Endothelial cell of umbilical vein (primary cell): ENCODE measurements at regions not wholly inside any gene's neighbourhood (a gene's known extent, or its start where the extent isn't known, plus 50 kb on each side); places are given as distances from the start of the nearest gene placed in this dataset.

ENCODE experiments used
- BruUV-seq: library from RNA; stranded (reverse); fragments of 400-500 nt; replicated peaks from 2 replicates; lab custom pipeline; 2021; lab: Mats Ljungman, UMichigan
- CTCF ChIA-PET: fragments of 300-600, 350-600 bp; sonication (Branson Sonifier 250); formaldehyde crosslinking; loops from one replicate; lab custom pipeline; 2021; ENCODE audit warnings: antibody characterized with exemption, inconsistent platforms; lab: Charles Lee
- POLR2A ChIA-PET: fragments of 300-600, 350-600 bp; sonication (Branson Sonifier 250); formaldehyde crosslinking; loops from one replicate; lab custom pipeline; 2021; ENCODE audit warnings: antibody characterized with exemption, inconsistent platforms; lab: Charles Lee
- DNase-seq: peaks from one replicate; pipeline ENCODE4 v3.0.0-alpha.2; 2011; ENCODE audit warnings: low read depth, low spot score
- FAIRE-seq: peaks from 2 replicates; lab custom pipeline; 2011; peaks lifted over from hg19 to GRCh38; lab: Jason Lieb, UNC
- H2AFZ ChIP-seq: 2 replicates; pipeline ENCODE4 v1.6.0; 2012; ENCODE audit warnings: low read depth, low read length, control low read depth, inconsistent platforms
- H3K27ac ChIP-seq: 2 replicates; pipeline ENCODE4 v1.5.1; 2011; ENCODE audit warnings: low read depth, mild to moderate bottlenecking, control low read depth, low read length, moderate library complexity; ENCODE audit not compliant: insufficient read depth
- H3K27me3 ChIP-seq, 2 experiments: 2 replicates each; pipeline versions ENCODE4 v1.6.0 to v1.6.1; 2011; ENCODE audit warnings: low read length in 2 of 2, mixed read lengths in 1 of 2; ENCODE audit not compliant: control insufficient read depth in 2 of 2, insufficient read depth in 2 of 2
- H3K36me3 ChIP-seq, 2 experiments: 2 replicates in 1 of 2; 3 replicates in 1 of 2; pipeline ENCODE4 v1.5.1; 2011; ENCODE audit warnings: low read length in 2 of 2, mild to moderate bottlenecking in 1 of 2, moderate library complexity in 1 of 2; ENCODE audit not compliant: control insufficient read depth in 2 of 2, insufficient read depth in 2 of 2; ENCODE audit errors: extremely low read depth in 1 of 2
- H3K4me1 ChIP-seq: 3 replicates; pipeline ENCODE4 v1.5.1; 2011; ENCODE audit warnings: mild to moderate bottlenecking, low read length; ENCODE audit not compliant: control insufficient read depth, insufficient read depth; ENCODE audit errors: extremely low read depth
- H3K4me2 ChIP-seq: 2 replicates; pipeline ENCODE4 v1.6.1; 2011; ENCODE audit warnings: low read length, control low read depth, mixed read lengths; ENCODE audit not compliant: insufficient read depth
- H3K4me3 ChIP-seq, 3 experiments: fragments of 200-600 bp in 1 of 3; sonication (generic), shearing (Covaris generic) in 1 of 3; replicated peaks in 1 of 3; 2 replicates each; pipeline ENCODE4 v1.5.1; 2011 to 2016; ENCODE audit warnings: control low read depth in 3 of 3, low read length in 3 of 3, mild to moderate bottlenecking in 2 of 3, inconsistent platforms in 1 of 3, low read depth in 1 of 3, moderate library complexity in 1 of 3; ENCODE audit not compliant: insufficient read depth in 1 of 3
- H3K79me2 ChIP-seq: 2 replicates; pipeline ENCODE4 v1.6.0; 2012; ENCODE audit warnings: low read length, inconsistent platforms; ENCODE audit not compliant: control insufficient read depth, insufficient read depth
- H3K9ac ChIP-seq: replicated peaks from 2 replicates; pipeline ENCODE3; 2011; ENCODE audit warnings: low read length, control low read depth; ENCODE audit not compliant: insufficient read depth; ENCODE audit errors: extremely low read depth
- H3K9me1 ChIP-seq: replicated peaks from 3 replicates; pipeline ENCODE4 v1.6.0; 2011; ENCODE audit warnings: mild to moderate bottlenecking, low read length; ENCODE audit not compliant: control insufficient read depth, insufficient read depth; ENCODE audit errors: extremely low read depth
- H3K9me3 ChIP-seq: replicated peaks from 2 replicates; pipeline ENCODE4 v1.5.1; 2012; ENCODE audit warnings: low read length, inconsistent platforms; ENCODE audit not compliant: control insufficient read depth, insufficient read depth
- H4K20me1 ChIP-seq: replicated peaks from 2 replicates; pipeline ENCODE3; 2011; ENCODE audit warnings: mild to moderate bottlenecking, low read length; ENCODE audit not compliant: control insufficient read depth, insufficient read depth; ENCODE audit errors: extremely low read depth
- CTCF ChIP-seq, 2 donors: IDR thresholded peaks; 1 replicate in 1 of 2; 2 replicates in 1 of 2; pipeline ENCODE4 v1.5.1; 2011; ENCODE audit warnings: low read length in 2 of 2, mild to moderate bottlenecking in 2 of 2, moderate library complexity in 2 of 2, control low read depth in 1 of 2, inconsistent platforms in 1 of 2, low read depth in 1 of 2; ENCODE audit not compliant: insufficient read depth in 1 of 2; ENCODE audit errors: extremely low read depth in 1 of 2
- EZH2 ChIP-seq: IDR thresholded peaks from 2 replicates; pipeline ENCODE4 v1.6.1; 2012; ENCODE audit warnings: borderline replicate concordance, low read depth, mild to moderate bottlenecking, moderate library complexity, low read length, inconsistent platforms; ENCODE audit not compliant: severe bottlenecking
- FOS ChIP-seq: IDR thresholded peaks from 2 replicates; pipeline ENCODE4 v1.6.1; 2011; ENCODE audit warnings: mild to moderate bottlenecking, low read length, moderate library complexity, borderline replicate concordance; ENCODE audit not compliant: insufficient read depth
- GATA2 ChIP-seq: IDR thresholded peaks from 2 replicates; pipeline ENCODE4 v1.7.0; 2011; ENCODE audit warnings: low read depth, mild to moderate bottlenecking, moderate library complexity, mixed read lengths, low read length; ENCODE audit not compliant: insufficient read length, insufficient read depth
- JUN ChIP-seq: IDR thresholded peaks from 2 replicates; pipeline ENCODE4 v1.6.1; 2011; ENCODE audit warnings: borderline replicate concordance, low read depth; ENCODE audit not compliant: insufficient read length, insufficient read depth
- MYC ChIP-seq: IDR thresholded peaks from one replicate; pipeline ENCODE4 v1.6.1; 2011; ENCODE audit warnings: mild to moderate bottlenecking, low read depth, low read length
- POLR2A ChIP-seq: IDR thresholded peaks from 2 replicates; pipeline ENCODE4 v1.6.1; 2012; ENCODE audit warnings: low read depth, mild to moderate bottlenecking, control low read depth, low read length
- POLR2AphosphoS5 ChIP-seq: IDR thresholded peaks from 2 replicates; pipeline ENCODE4 v1.6.1; 2012; ENCODE audit warnings: low read depth, mild to moderate bottlenecking, control low read depth, low read length, moderate library complexity; ENCODE audit not compliant: insufficient read depth
- dilution Hi-C: fragments of 300-500 bp; cut with MboI; formaldehyde crosslinking; loops from one replicate; pipeline ENCODE4 v1.15.0; 2019; ENCODE audit warnings: low sequenced_read_pairs; ENCODE audit not compliant: extremely low pct_ligation_motif_present
- intact Hi-C: fragments of 100-400 bp; cut with micrococcal nuclease; formaldehyde crosslinking; loops from one replicate; pipeline ENCODE4 v1.10.0; 2022
- TF ChIP-seq, protein P1 (sequence below): IDR thresholded peaks from 2 replicates; pipeline ENCODE4 v1.6.1; 2011; ENCODE audit not compliant: insufficient read depth, insufficient read length

GRCh38 chr6:159353193-159353592, 184.0 kb downstream of the FNDC1 start:
- Histone ChIP-seq H3K4me2 (no peak overlapping the region), H3K36me3 (no peaks in the 10 kb centered on the region), H3K27ac (no peak overlapping the region), H3K9me3 (peaks cover 7% of the 10 kb centered on the region), H4K20me1 (no peaks in the 10 kb centered on the region), H3K27me3 (no peaks in the 10 kb centered on the region), H3K9ac (no peak overlapping the region), H3K4me1 (no peaks in the 10 kb centered on the region), H3K4me3 (no peak overlapping the region), H3K79me2 (no peaks in the 10 kb centered on the region), H3K9me1 (no peaks in the 10 kb centered on the region), H2AFZ (no peak overlapping the region)
- ChIA-PET POLR2A (no interaction called here), CTCF (no interaction called here)
- TF ChIP-seq, protein P1, sequence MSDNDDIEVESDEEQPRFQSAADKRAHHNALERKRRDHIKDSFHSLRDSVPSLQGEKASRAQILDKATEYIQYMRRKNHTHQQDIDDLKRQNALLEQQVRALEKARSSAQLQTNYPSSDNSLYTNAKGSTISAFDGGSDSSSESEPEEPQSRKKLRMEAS: no peak
- no peak for TF ChIP-seq EZH2
- TF ChIP-seq POLR2AphosphoS5: no peak
- no peak for TF ChIP-seq JUN
- TF ChIP-seq GATA2: no peak
- TF ChIP-seq FOS: no peak
- no peak for TF ChIP-seq MYC
- TF ChIP-seq CTCF (IDR thresholded peaks at IDR 0.05; ENCODE audit: extremely low read depth in 1 of 2, insufficient read depth in 1 of 2, low read depth in 1 of 2, low read length in 2 of 2): no peak
- no peak for TF ChIP-seq POLR2A
- intact Hi-C loops (no loop called here), dilution Hi-C loops (no loop called here)
- DNase-seq (no peak), FAIRE-seq (no peak)
- BruUV-seq: no TSS peak
